IPS-18a (cell line): ENCODE measurements at regions not wholly inside any gene's neighbourhood (a gene's known extent, or its start where the extent isn't known, plus 50 kb on each side); places are given as distances from the start of the nearest gene placed in this dataset.

ENCODE experiments used
- H3K27ac ChIP-seq: one replicate; pipeline ENCODE4 v1.5.1; 2013; ENCODE audit warnings: low read length
- H3K27me3 ChIP-seq: one replicate; pipeline ENCODE4 v1.6.1; 2013; ENCODE audit warnings: mild to moderate bottlenecking, low read length; ENCODE audit not compliant: control insufficient read depth, insufficient read depth
- H3K36me3 ChIP-seq: one replicate; pipeline ENCODE4 v1.6.1; 2013; ENCODE audit warnings: low read depth, low read length; ENCODE audit not compliant: control insufficient read depth
- H3K4me1 ChIP-seq: one replicate; pipeline ENCODE4 v1.6.1; 2013; ENCODE audit warnings: low read depth, low read length; ENCODE audit not compliant: control insufficient read depth
- H3K4me3 ChIP-seq: one replicate; pipeline ENCODE4 v1.5.1; 2013; ENCODE audit warnings: low read length
- H3K9ac ChIP-seq: one replicate; pipeline ENCODE4 v1.6.1; 2013; ENCODE audit warnings: mild to moderate bottlenecking, low read length, moderate library complexity
- H3K9me3 ChIP-seq: one replicate; pipeline ENCODE4 v1.6.1; 2013; ENCODE audit warnings: low read depth, low read length; ENCODE audit not compliant: control insufficient read depth

DNA sequence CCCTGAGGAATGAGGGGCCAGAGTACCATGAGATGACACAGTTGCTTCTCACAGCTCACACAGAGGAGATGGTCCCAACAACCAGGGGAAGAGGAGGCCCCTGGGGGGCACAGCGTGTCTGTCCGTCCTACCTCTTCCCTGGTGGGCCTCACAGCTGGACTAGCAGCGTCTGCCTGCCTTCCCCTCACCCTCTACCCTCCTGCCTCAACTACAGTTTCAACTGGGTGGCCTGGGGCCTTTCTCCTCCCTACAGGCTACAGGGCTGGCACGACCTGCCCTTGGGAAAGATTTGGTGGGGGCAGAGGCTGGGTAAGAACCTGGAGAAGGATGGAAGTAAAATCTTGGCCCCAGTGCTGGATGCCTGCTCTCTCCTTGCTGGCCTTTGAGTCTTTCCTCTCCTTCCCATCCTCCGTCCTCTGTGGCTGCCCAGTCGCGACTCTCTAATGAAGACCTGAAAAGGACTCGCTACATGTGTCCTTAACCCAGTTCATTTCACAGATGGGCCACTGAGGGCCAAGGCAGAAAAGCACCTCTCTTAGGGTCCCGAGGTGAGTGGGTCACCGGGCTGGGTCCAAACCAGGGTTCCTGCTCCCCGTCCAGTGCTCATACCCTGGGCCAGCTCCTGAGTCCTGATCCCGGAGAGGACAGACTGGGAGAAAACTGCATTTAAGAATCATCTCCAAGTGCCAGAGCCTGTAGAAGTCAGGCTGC is 232.5 kb downstream of the BCL11B start:
- no peaks in the 10 kb centered on the region for H3K36me3 ChIP-seq
- H3K4me1 ChIP-seq, result peaks cover 15% of the 10 kb centered on the region
- no peak overlapping the region for H3K9ac ChIP-seq
- H3K4me3 ChIP-seq, result no peak overlapping the region
- no peaks in the 10 kb centered on the region for H3K27me3 ChIP-seq
- H3K9me3 ChIP-seq, result no peaks in the 10 kb centered on the region
- H3K27ac ChIP-seq, result no peak overlapping the region

DNA sequence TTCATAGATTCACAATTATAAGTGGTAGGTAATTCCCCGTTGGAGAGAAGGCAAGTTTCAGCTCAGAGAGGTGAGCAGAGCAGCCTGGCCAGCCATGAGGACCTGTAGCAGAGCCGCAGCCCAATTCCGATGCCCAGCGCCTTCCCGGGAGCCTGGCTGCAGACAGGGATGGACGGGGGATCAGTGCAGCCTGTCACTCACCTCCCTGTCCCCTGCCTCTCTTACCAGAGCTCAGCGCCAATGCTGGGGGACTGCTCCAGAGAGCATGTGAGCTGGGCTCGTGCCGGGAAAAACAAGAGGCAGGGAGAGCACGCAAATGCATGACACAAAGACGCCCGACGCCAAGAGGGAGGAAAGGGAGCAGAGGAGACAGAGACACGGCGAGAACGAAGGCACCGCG is 231.9 kb downstream of the BCL11B start:
- no peak overlapping the region for H3K27ac ChIP-seq
- H3K9me3 ChIP-seq, result no peaks in the 10 kb centered on the region
- H3K4me3 ChIP-seq, result no peak overlapping the region
- no peaks in the 10 kb centered on the region for H3K27me3 ChIP-seq
- no peaks in the 10 kb centered on the region for H3K36me3 ChIP-seq
- peaks cover 15% of the 10 kb centered on the region for H3K4me1 ChIP-seq
- H3K9ac ChIP-seq, result no peak overlapping the region

- Histone ChIP-seq H3K4me1 (peaks cover 13% of the 10 kb centered on the region), H3K9ac (no peak overlapping the region), H3K27me3 (no peaks in the 10 kb centered on the region), H3K36me3 (no peaks in the 10 kb centered on the region), H3K27ac (no peak overlapping the region), H3K9me3 (no peaks in the 10 kb centered on the region), H3K4me3 (no peak overlapping the region)
Measured at GRCh38 chr14:99040711-99041110, 231.3 kb downstream of the BCL11B start.

DNA sequence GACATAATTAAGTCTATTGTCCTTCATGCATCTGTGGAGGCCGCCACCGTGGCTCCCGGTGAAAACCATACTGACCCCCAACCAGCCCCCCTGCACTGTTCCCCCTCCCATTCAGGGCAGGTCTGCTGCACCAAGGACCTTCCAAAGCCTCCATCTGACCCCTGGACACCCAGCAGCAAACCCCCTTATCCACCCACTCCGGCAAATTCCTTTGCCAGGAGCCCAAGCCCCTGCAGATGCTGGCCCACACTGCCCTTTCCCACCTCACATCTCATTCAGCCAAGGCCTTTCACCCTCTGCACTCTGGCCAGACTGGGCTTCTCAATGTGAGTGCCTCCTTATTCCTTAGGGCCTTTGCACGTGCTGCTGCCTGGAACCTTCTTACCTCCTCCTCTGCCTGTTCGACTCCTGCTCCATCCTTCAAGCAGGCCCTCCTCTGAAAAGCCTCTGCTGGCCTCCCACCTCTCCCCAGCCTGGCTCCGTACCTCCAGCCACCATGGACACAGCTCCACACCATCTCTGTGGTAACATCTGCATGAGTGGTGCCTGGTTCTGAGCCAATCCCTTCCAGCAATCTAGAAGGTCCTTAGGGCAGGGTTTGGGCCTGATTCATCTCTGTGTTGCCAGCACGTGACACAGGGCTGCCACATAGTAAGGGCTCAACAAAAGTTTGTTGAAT is 230.7 kb downstream of the BCL11B start:
- peaks cover 10% of the 10 kb centered on the region for H3K4me1 ChIP-seq
- no peak overlapping the region for H3K4me3 ChIP-seq
- H3K27me3 ChIP-seq, result no peaks in the 10 kb centered on the region
- no peaks in the 10 kb centered on the region for H3K9me3 ChIP-seq
- H3K36me3 ChIP-seq, result no peaks in the 10 kb centered on the region
- no peak overlapping the region for H3K9ac ChIP-seq
- H3K27ac ChIP-seq, result no peak overlapping the region

DNA sequence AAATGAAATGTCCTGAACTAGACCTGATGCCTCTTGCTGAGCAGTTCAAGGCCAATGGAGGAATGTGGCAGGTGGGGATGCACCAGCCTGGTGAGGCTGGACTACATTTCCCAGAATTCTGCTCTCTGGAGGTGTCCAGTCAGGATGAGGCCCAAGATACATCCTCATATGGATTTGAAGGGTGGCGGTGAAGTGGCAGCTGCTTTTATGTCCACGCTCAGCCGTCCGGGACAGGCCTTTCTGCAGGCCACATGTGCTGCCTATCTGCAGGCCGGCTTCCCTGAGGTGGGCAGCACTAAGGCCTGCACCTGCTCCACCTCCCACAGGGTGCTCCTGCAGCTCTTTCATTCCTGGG is 230.2 kb downstream of the BCL11B start:
- H3K27ac ChIP-seq, result no peak overlapping the region
- no peak overlapping the region for H3K4me3 ChIP-seq
- H3K27me3 ChIP-seq, result no peaks in the 10 kb centered on the region
- H3K9ac ChIP-seq, result no peak overlapping the region
- no peaks in the 10 kb centered on the region for H3K9me3 ChIP-seq
- H3K36me3 ChIP-seq, result no peaks in the 10 kb centered on the region
- H3K4me1 ChIP-seq, result peaks cover 5% of the 10 kb centered on the region

DNA sequence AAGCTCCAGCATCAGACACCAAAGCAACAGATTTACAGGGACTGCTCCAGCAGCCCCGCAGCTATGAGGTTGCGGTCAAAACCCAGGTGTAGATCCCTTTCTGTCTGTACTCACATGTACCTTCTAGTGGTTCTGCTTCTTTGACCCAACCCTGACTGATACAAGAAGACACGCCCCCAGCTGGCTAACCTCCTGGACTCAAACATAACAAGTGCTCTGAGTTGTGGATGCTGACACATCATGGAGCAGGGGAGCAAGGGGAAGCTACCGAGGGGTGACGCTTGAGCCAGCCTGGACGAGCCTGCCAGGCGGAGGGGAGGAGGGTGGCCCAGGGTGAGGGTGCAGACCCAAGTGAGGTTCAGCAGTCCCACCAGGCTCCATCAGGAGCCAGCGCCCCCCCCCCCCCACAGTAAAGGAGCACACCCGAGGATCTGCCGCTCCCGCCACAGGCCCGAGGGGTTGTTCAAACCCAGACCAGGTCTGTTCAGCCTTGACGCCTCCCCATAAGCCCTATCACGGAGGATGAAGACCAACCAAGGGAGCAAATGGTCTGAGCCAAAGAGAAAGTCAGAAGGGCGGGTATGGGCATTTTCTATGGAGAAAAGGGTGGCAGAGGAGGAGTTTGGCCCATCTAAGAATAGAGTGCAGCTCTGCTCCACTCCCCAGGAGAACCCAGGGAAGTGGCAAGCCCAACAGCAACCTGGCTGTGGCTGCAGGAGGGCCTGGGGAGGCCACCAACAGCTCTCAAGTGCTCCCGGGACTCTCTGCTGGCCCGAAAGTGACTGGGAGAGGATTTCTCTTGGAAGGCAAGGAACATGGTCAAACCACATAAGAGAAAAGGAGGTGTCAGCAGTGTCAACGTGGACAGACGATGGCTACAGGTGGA is 229.4 kb downstream of the BCL11B start:
- no peaks in the 10 kb centered on the region for H3K27me3 ChIP-seq
- H3K36me3 ChIP-seq, result no peaks in the 10 kb centered on the region
- no peaks in the 10 kb centered on the region for H3K9me3 ChIP-seq
- H3K4me1 ChIP-seq, result peaks cover 4% of the 10 kb centered on the region
- no peak overlapping the region for H3K4me3 ChIP-seq
- no peak overlapping the region for H3K27ac ChIP-seq
- H3K9ac ChIP-seq, result no peak overlapping the region

DNA sequence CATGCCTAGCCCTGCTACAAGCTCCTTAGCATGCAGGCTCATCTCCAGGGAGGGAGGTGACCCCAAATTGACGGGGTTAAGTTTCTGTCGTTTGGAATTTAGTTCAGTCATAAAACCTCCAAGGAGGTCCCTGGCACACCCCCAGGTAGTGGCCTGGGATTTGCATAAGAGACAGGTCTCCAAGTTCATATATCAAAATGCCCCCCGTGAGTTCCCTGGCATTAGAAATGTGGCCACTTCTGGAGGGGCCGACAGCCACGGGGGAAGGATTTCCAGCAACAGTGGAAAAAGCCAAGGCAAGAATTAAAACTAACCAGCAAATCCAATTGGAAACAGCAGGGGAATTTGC is 228.8 kb downstream of the BCL11B start:
- H3K36me3 ChIP-seq, result no peaks in the 10 kb centered on the region
- H3K9ac ChIP-seq, result no peak overlapping the region
- peaks cover 4% of the 10 kb centered on the region for H3K4me1 ChIP-seq
- H3K4me3 ChIP-seq, result no peak overlapping the region
- H3K27me3 ChIP-seq, result no peaks in the 10 kb centered on the region
- no peak overlapping the region for H3K27ac ChIP-seq
- no peaks in the 10 kb centered on the region for H3K9me3 ChIP-seq

DNA sequence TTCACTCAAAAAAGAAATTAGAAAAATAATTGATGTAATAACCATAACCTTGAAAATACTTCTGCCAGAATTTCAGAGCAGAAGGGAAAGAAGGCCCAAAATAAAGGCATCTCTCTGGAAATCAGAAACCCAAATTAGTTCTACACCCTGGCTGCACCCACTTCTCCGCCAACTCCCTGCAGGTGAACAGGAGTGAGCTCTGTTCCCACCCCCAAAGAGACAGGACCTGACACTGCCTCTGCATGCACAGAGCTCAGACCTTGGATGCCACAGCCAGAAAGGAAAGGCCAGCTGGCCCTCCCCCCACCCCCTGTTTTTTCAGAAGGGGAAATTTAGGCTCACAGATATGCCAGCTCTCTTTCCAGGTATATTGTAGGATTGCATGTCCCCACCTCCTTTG is 228.2 kb downstream of the BCL11B start:
- Histone ChIP-seq H3K27me3 (no peaks in the 10 kb centered on the region), H3K36me3 (no peaks in the 10 kb centered on the region), H3K4me1 (peaks cover 4% of the 10 kb centered on the region), H3K27ac (no peak overlapping the region), H3K9me3 (no peaks in the 10 kb centered on the region), H3K9ac (no peak overlapping the region), H3K4me3 (no peak overlapping the region)

DNA sequence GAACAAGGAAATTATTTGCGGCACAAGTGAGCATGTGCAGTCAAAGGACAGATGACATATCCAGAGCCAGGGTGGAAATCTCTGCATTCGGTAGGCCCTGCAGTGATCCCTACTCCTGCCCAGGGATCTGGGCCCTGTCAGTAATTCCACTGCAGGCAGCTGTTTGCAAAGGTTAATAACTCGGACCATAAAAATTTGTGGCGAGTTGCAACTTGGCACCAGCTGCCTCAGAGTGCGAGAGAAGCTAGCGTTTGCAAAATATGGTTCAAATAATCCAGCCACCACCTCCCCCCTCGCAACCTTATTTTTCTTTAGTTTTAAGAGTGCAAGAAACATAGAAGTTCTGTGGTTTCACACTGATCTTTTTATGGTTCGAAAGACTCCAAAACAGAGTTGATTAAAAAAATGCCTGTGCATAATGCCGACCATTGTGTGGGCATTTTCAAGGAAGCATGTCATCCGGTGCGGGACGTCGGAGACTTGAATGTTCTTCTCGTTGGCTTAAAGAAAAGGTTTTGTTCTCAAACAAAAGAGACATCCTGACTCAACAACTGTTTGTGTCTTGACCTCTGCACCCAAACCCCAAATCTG is 224.5 kb downstream of the BCL11B start:
- Histone ChIP-seq H3K9ac (no peak overlapping the region), H3K4me3 (no peak overlapping the region), H3K9me3 (no peaks in the 10 kb centered on the region), H3K27me3 (no peaks in the 10 kb centered on the region), H3K36me3 (no peaks in the 10 kb centered on the region), H3K27ac (no peak overlapping the region), H3K4me1 (no peaks in the 10 kb centered on the region)

DNA sequence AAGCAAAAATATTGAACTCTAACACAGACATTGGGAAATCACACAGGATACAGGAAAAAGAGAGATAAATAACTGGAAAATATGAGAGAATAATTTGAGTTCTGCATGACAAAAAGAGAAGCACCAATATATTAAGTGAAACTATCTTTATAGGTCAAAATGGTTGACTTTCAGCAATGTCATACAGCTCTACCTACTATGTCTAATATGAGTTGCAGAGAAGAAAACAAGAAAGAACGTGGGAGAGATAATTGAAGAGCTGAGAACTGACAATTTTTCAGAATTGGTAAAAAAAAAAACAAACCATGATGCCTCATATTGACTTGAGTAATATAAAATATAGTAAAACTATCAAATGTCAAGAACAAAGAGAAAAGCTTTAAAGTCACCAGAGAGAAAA is 221.7 kb downstream of the BCL11B start:
- H3K27ac ChIP-seq, result no peak overlapping the region
- H3K9me3 ChIP-seq, result no peaks in the 10 kb centered on the region
- no peaks in the 10 kb centered on the region for H3K27me3 ChIP-seq
- no peaks in the 10 kb centered on the region for H3K4me1 ChIP-seq
- H3K36me3 ChIP-seq, result no peaks in the 10 kb centered on the region
- no peak overlapping the region for H3K9ac ChIP-seq
- no peak overlapping the region for H3K4me3 ChIP-seq

DNA sequence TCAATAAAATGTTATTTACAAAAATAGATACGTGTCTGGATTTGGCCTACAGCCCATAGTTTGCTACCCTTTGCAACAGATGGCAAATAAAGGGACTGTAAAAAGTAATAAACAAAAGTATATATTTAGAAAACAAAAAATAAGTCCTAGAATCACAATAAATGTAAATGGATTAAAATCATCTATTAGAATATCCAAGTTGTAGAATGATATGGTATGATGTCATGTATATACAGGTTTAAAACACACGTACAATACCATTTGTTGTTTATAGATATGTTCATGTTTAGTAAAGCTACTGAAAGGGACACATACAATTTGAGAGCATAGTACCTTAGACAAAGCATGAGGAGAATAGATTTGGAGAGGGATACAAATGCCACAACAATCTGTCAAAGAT is 219.5 kb downstream of the BCL11B start:
- Histone ChIP-seq H3K9ac (no peak overlapping the region), H3K27me3 (no peaks in the 10 kb centered on the region), H3K4me3 (no peak overlapping the region), H3K36me3 (no peaks in the 10 kb centered on the region), H3K27ac (no peak overlapping the region), H3K9me3 (no peaks in the 10 kb centered on the region), H3K4me1 (no peaks in the 10 kb centered on the region)
